Fibroblast of gingiva (primary cell): ENCODE measurements at regions not wholly inside any gene's neighbourhood (a gene's known extent, or its start where the extent isn't known, plus 50 kb on each side); places are given as distances from the start of the nearest gene placed in this dataset.

Source experiments
- DNase-seq: peaks from one replicate; pipeline ENCODE4 v3.0.0-alpha.2; 2011; ENCODE audit warnings: low read depth

- DNase-seq = no peak
Measured at GRCh38 chr6:67666177-67666964, 968.7 kb upstream of the ADGRB3 start.

- no peak for DNase-seq
Measured at GRCh38 chr6:67664942-67665341, 970.1 kb upstream of the ADGRB3 start.

GRCh38 chr6:67663105-67663895, 971.8 kb upstream of the ADGRB3 start:
- no peak for DNase-seq

- DNase-seq = no peak
Measured at GRCh38 chr6:67653561-67653960, 981.5 kb upstream of the ADGRB3 start.

GRCh38 chr6:67646550-67646949, 988.5 kb upstream of the ADGRB3 start:
- no peak for DNase-seq

- no peak for DNase-seq
Measured at GRCh38 chr6:67643281-67643680, 991.8 kb upstream of the ADGRB3 start.

- no peak for DNase-seq
Measured at GRCh38 chr6:67642582-67642981, 992.5 kb upstream of the ADGRB3 start.

- DNase-seq = peak; percentile 30
Measured at GRCh38 chr6:67640484-67640883, 994.6 kb upstream of the ADGRB3 start.

- DNase-seq = peak; percentile 65
Measured at GRCh38 chr6:67639161-67639560, 995.9 kb upstream of the ADGRB3 start.

GRCh38 chr6:67634199-67634598, 1000.9 kb upstream of the ADGRB3 start:
- no peak for DNase-seq

- DNase-seq = no peak
Measured at GRCh38 chr6:67633058-67633457, 1002.0 kb upstream of the ADGRB3 start.

- DNase-seq = peak; percentile 78
Measured at GRCh38 chr6:67630146-67630545, 1004.9 kb upstream of the ADGRB3 start.

- DNase-seq = peak; percentile 17
Measured at GRCh38 chr6:67629258-67629657, 1005.8 kb upstream of the ADGRB3 start.

- peak; percentile 2 for DNase-seq
Measured at GRCh38 chr6:67615796-67616195, 1019.3 kb upstream of the ADGRB3 start.

GRCh38 chr6:67608099-67608749, 1026.9 kb upstream of the ADGRB3 start:
- peak; percentile 34 for DNase-seq

- peak; percentile 35 for DNase-seq
Measured at GRCh38 chr6:67606906-67607828, 1027.9 kb upstream of the ADGRB3 start.

GRCh38 chr6:67594366-67594765, 1040.7 kb upstream of the ADGRB3 start:
- DNase-seq = no peak

GRCh38 chr6:67593247-67593646, 1041.8 kb upstream of the ADGRB3 start:
- DNase-seq = no peak

- no peak for DNase-seq
Measured at GRCh38 chr6:67591910-67592309, 1043.2 kb upstream of the ADGRB3 start.

- DNase-seq = no peak
Measured at GRCh38 chr6:67567842-67568241, 1067.2 kb upstream of the ADGRB3 start.

GRCh38 chr6:67563671-67564070, 1071.4 kb upstream of the ADGRB3 start:
- DNase-seq = no peak

GRCh38 chr6:67560068-67560467, 1075.0 kb upstream of the ADGRB3 start:
- DNase-seq = no peak
